Prostate gland (tissue), 2 donors: ENCODE measurements at regions not wholly inside any gene's neighbourhood (a gene's known extent, or its start where the extent isn't known, plus 50 kb on each side); places are given as distances from the start of the nearest gene placed in this dataset.

Source experiments
- POLR2A ChIP-seq: fragments of 450-650 bp; IDR thresholded peaks from one replicate; pipeline ENCODE4 v1.6.1; 2016; ENCODE audit warnings: antibody characterized with exemption, mild to moderate bottlenecking
- POLR2AphosphoS5 ChIP-seq: sonication (generic); formaldehyde crosslinking; IDR thresholded peaks from one replicate; pipeline ENCODE4 v1.6.1; 2017; ENCODE audit warnings: antibody characterized with exemption
- TF ChIP-seq, protein P1 (sequence below), 4 experiments: fragments of 200-600 bp in 2 of 4; fragments of 450-650 bp in 2 of 4; sonication (generic) in 2 of 4; IDR thresholded peaks; 1 replicate in 3 of 4; 2 replicates in 1 of 4; pipeline ENCODE4 v1.5.1; 2016 to 2019; ENCODE audit warnings: antibody characterized with exemption in 4 of 4, mild to moderate bottlenecking in 2 of 4, moderate library complexity in 2 of 4

DNA sequence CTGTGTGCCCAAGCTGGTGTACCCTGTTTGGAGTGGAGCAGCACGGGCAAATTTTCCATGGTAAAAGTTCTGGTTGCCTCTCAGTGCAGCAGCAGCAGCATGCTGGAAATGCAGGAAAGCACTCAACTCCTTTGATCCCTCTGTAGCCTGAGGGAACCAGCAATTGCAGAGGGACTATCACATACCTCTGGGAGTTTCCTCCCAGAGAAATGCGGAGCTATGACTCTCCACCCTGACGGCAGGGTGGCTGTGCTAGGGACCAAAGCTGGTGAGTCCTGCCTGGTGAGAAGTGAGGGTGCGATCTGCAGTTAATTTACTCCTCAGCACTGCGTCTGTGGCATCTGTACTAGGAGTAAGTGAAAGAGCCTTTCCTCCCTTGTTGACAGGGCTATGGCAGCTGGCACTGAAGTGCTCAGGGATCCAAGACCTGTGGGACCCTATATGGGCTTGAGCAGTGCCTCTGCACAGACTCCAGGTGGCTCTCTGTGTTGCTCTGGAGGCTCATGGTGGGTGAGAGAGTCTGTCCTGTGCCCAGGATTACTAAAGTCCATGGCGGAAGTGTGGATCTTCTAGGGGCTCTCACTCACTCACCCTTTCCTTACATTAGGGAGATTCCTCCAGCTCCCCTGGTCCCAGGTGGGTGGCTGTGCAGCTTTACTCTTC lies 601.2 kb upstream of the TYRP1 start:
- TF ChIP-seq, protein P1, sequence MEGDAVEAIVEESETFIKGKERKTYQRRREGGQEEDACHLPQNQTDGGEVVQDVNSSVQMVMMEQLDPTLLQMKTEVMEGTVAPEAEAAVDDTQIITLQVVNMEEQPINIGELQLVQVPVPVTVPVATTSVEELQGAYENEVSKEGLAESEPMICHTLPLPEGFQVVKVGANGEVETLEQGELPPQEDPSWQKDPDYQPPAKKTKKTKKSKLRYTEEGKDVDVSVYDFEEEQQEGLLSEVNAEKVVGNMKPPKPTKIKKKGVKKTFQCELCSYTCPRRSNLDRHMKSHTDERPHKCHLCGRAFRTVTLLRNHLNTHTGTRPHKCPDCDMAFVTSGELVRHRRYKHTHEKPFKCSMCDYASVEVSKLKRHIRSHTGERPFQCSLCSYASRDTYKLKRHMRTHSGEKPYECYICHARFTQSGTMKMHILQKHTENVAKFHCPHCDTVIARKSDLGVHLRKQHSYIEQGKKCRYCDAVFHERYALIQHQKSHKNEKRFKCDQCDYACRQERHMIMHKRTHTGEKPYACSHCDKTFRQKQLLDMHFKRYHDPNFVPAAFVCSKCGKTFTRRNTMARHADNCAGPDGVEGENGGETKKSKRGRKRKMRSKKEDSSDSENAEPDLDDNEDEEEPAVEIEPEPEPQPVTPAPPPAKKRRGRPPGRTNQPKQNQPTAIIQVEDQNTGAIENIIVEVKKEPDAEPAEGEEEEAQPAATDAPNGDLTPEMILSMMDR (IDR thresholded peaks at IDR 0.05) = no peak
- TF ChIP-seq POLR2A = no peak
- no peak for TF ChIP-seq POLR2AphosphoS5
